Stimulated activated CD4-positive, alpha-beta T cell treated with anti-CD3 and anti-CD28 coated beads, Interleukin-12 subunit alpha, Interleukin-12 subunit beta, amount 100 ng/mL, for 4 hours (primary cell): ENCODE measurements at regions not wholly inside any gene's neighbourhood (a gene's known extent, or its start where the extent isn't known, plus 50 kb on each side); places are given as distances from the start of the nearest gene placed in this dataset.

Source experiments
- DNase-seq: peaks from one replicate; pipeline ENCODE4 v3.0.0-alpha.2; 2020

GRCh38 chr9:20191228-20191840 lies 402.5 kb upstream of the SLC24A2 start:
- DNase-seq = no peak

- no peak for DNase-seq
Measured at GRCh38 chr9:20189871-20190270, 401.0 kb upstream of the SLC24A2 start.

GRCh38 chr9:20188616-20189369 lies 400.0 kb upstream of the SLC24A2 start:
- DNase-seq = no peak

- no peak for DNase-seq
Measured at GRCh38 chr9:20187318-20187717, 398.5 kb upstream of the SLC24A2 start.

GRCh38 chr9:20186823-20187222 lies 398.0 kb upstream of the SLC24A2 start:
- no peak for DNase-seq

GRCh38 chr9:20186231-20186630 lies 397.4 kb upstream of the SLC24A2 start:
- no peak for DNase-seq

- no peak for DNase-seq
Measured at GRCh38 chr9:20184541-20184940, 395.7 kb upstream of the SLC24A2 start.

GRCh38 chr9:20178679-20179078 lies 389.8 kb upstream of the SLC24A2 start:
- no peak for DNase-seq

GRCh38 chr9:20178197-20178596 lies 389.4 kb upstream of the SLC24A2 start:
- no peak for DNase-seq

GRCh38 chr9:20170122-20170521 lies 381.3 kb upstream of the SLC24A2 start:
- no peak for DNase-seq

- DNase-seq = no peak
Measured at GRCh38 chr9:20152151-20152725, 363.4 kb upstream of the SLC24A2 start.

- DNase-seq = no peak
Measured at GRCh38 chr9:20148416-20148815, 359.6 kb upstream of the SLC24A2 start.

- DNase-seq = no peak
Measured at GRCh38 chr9:20144197-20144596, 355.4 kb upstream of the SLC24A2 start.

- DNase-seq = no peak
Measured at GRCh38 chr9:20139763-20140290, 351.0 kb upstream of the SLC24A2 start.

GRCh38 chr9:20138841-20139240 lies 350.0 kb upstream of the SLC24A2 start:
- no peak for DNase-seq

- no peak for DNase-seq
Measured at GRCh38 chr9:20138116-20138515, 349.3 kb upstream of the SLC24A2 start.

- no peak for DNase-seq
Measured at GRCh38 chr9:20137425-20137824, 348.6 kb upstream of the SLC24A2 start.

GRCh38 chr9:20135119-20135697 lies 346.4 kb upstream of the SLC24A2 start:
- no peak for DNase-seq

- DNase-seq = no peak
Measured at GRCh38 chr9:20125727-20126126, 336.9 kb upstream of the SLC24A2 start.

- no peak for DNase-seq
Measured at GRCh38 chr9:20119566-20119965, 330.7 kb upstream of the SLC24A2 start.

- DNase-seq = no peak
Measured at GRCh38 chr9:20117986-20118385, 329.1 kb upstream of the SLC24A2 start.

- no peak for DNase-seq
Measured at GRCh38 chr9:20117482-20117881, 328.6 kb upstream of the SLC24A2 start.

- DNase-seq = no peak
Measured at GRCh38 chr9:20114974-20115373, 326.1 kb upstream of the SLC24A2 start.
